HepG2 (cell line): ENCODE measurements at regions not wholly inside any gene's neighbourhood (a gene's known extent, or its start where the extent isn't known, plus 50 kb on each side); places are given as distances from the start of the nearest gene placed in this dataset.

Source experiments
- ATAC-seq: fragments of 200-7000 bp; cut with Tn5 transposase; 3 replicates; pipeline ENCODE4 v1.9.1; 2020; ENCODE audit warnings: mild to moderate bottlenecking, moderate library complexity
- BruUV-seq: library from RNA; stranded (reverse); fragments of 400-500 nt; replicated peaks from 2 replicates; lab custom pipeline; 2021; lab: Mats Ljungman, UMichigan
- CTCF ChIA-PET: fragments of 300-600 bp; formaldehyde crosslinking; extraction: SDS; loops from one replicate; lab custom pipeline; 2021; ENCODE audit warnings: low total read pairs, inconsistent platforms, low intra/inter-chr PET ratio; lab: Yijun Ruan, JAX
- POLR2A ChIA-PET: fragments of 350-600 bp; sonication (Branson Sonifier 250); formaldehyde crosslinking; loops from one replicate; lab custom pipeline; 2020; ENCODE audit warnings: antibody characterized with exemption, inconsistent platforms; lab: Yijun Ruan, JAX
- DNase-seq: peaks from one replicate; pipeline ENCODE4 v3.0.0-alpha.2; 2015; ENCODE audit warnings: low spot score
- FAIRE-seq: peaks from 3 replicates; lab custom pipeline; 2011; peaks lifted over from hg19 to GRCh38; lab: Jason Lieb, UNC
- H2AFZ ChIP-seq: one replicate; pipeline ENCODE4 v1.6.1; 2011; ENCODE audit warnings: low read length, inconsistent platforms
- H3K27ac ChIP-seq: fragments of 300-600 bp; 3 replicates; pipeline ENCODE4 v1.8.0; 2011; ENCODE audit warnings: mixed run types, mild to moderate bottlenecking, mixed read lengths, low read length, inconsistent platforms; ENCODE audit not compliant: insufficient read depth; ENCODE audit errors: extremely low read length
- H3K27me3 ChIP-seq, 2 experiments: fragments of 200-600 bp in 1 of 2; 2 replicates in 1 of 2; 3 replicates in 1 of 2; pipeline versions ENCODE4 v1.6.0 to v1.8.0; 2011; ENCODE audit warnings: low read length in 2 of 2, mild to moderate bottlenecking in 2 of 2, moderate library complexity in 2 of 2, inconsistent platforms in 1 of 2; ENCODE audit not compliant: insufficient read depth in 2 of 2, control insufficient read depth in 1 of 2
- H3K36me3 ChIP-seq, 2 experiments: fragments of 200-600 bp in 1 of 2; replicated peaks in 1 of 2; 2 replicates in 1 of 2; 3 replicates in 1 of 2; pipeline versions ENCODE4 v1.5.1 to v1.8.0; 2011; ENCODE audit warnings: low read length in 2 of 2, inconsistent platforms in 1 of 2; ENCODE audit not compliant: insufficient read depth in 2 of 2, control insufficient read depth in 1 of 2
- H3K4me1 ChIP-seq: 2 replicates; pipeline ENCODE4 v1.5.1; 2012; ENCODE audit warnings: low read length, inconsistent platforms; ENCODE audit not compliant: insufficient read depth
- H3K4me2 ChIP-seq: 2 replicates; pipeline ENCODE4 v1.6.0; 2011; ENCODE audit warnings: low read depth, low read length, inconsistent platforms
- H3K4me3 ChIP-seq, 3 experiments: fragments of 200-600 bp in 1 of 3; sonication (generic), shearing (Covaris generic) in 1 of 3; replicated peaks in 1 of 3; 2 replicates each; pipeline ENCODE4 v1.5.1; 2011 to 2016; ENCODE audit warnings: low read length in 3 of 3, inconsistent platforms in 2 of 3, low read depth in 2 of 3, mild to moderate bottlenecking in 2 of 3, control low read depth in 1 of 3, mixed read lengths in 1 of 3; ENCODE audit not compliant: insufficient read depth in 1 of 3
- H3K79me2 ChIP-seq: one replicate; pipeline ENCODE4 v1.6.1; 2011; ENCODE audit warnings: low read length, inconsistent platforms; ENCODE audit not compliant: insufficient read depth
- H3K9ac ChIP-seq: 2 replicates; pipeline ENCODE4 v1.6.0; 2011; ENCODE audit warnings: mild to moderate bottlenecking, low read depth, low read length, inconsistent platforms; ENCODE audit not compliant: insufficient read depth
- H3K9me3 ChIP-seq: 2 replicates; pipeline ENCODE4 v1.5.1; 2012; ENCODE audit warnings: mild to moderate bottlenecking, low read length
- H4K20me1 ChIP-seq: 2 replicates; pipeline ENCODE4 v1.6.0; 2011; ENCODE audit warnings: inconsistent platforms, mild to moderate bottlenecking, low read length, moderate library complexity; ENCODE audit not compliant: insufficient read depth
- CREM ChIP-seq, 2 experiments: sonication (generic) in 1 of 2; formaldehyde crosslinking in 1 of 2; IDR thresholded peaks; 2 replicates each; pipeline versions ENCODE4 v1.4.0 to v1.6.1; 2016 to 2020; ENCODE audit warnings: antibody characterized with exemption in 1 of 2, mild to moderate bottlenecking in 1 of 2, missing genetic modification reagents in 1 of 2
- GZF1 ChIP-seq: sonication (generic); formaldehyde crosslinking; IDR thresholded peaks from 2 replicates; pipeline ENCODE4 v1.5.1; 2020; ENCODE audit warnings: mild to moderate bottlenecking, missing genetic modification reagents
- IRF1 ChIP-seq: sonication (generic); formaldehyde crosslinking; IDR thresholded peaks from 2 replicates; pipeline ENCODE4 v1.4.0; 2020; ENCODE audit warnings: low read depth, mild to moderate bottlenecking, missing genetic modification reagents
- ZNF333 ChIP-seq: sonication (generic); formaldehyde crosslinking; IDR thresholded peaks from 2 replicates; pipeline ENCODE4 v1.4.0; 2020; ENCODE audit warnings: mild to moderate bottlenecking, missing genetic modification reagents, borderline replicate concordance
- WGBS: methylation state at CpG from one replicate; pipeline ENCODE4 v1.1.6; 2017; ENCODE audit warnings: low lambda C conversion rate; 5-methylcytosine and 5-hydroxymethylcytosine counted together
- in situ Hi-C: cut with HindIII; loops from 2 replicates; pipeline ENCODE4 v1.10.0; 2017; ENCODE audit warnings: low pct_unique_long_range_greater_than_20kb; ENCODE audit not compliant: extremely low pct_ligation_motif_present
- intact Hi-C: fragments of 100-400 bp; cut with micrococcal nuclease; formaldehyde crosslinking; loops from one replicate; pipeline ENCODE4 v1.10.0; 2022; ENCODE audit not compliant: unreplicated experiment
- TF ChIP-seq, protein P1 (sequence below): IDR thresholded peaks from 2 replicates; pipeline ENCODE4 v1.6.1; 2016
- TF ChIP-seq, protein P2 (sequence below): sonication (generic); formaldehyde crosslinking; IDR thresholded peaks from 2 replicates; pipeline ENCODE4 v1.5.1; 2020; ENCODE audit warnings: missing genetic modification reagents, mild to moderate bottlenecking, borderline replicate concordance

DNA sequence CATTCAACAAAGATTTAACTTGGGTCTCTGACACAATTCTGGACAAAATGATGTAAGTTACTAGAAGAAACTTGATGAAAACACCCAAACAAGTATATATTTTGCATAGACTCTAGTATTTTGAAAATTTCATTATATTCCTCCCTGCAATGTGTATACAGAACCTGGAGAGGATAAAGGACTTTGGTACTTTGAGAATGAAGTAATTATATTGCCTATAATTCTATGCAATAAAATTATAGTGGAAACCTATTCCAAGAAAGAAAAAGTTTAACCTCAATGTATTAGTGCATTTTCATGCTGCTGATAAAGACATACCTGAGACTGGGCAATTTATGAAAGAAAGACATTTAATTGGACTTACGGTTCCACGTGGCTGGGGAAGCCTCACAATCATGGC lies 1146.1 kb downstream of the KCNT2 start:
- Histone ChIP-seq H3K27ac (no peak overlapping the region), H3K4me1 (no peaks in the 10 kb centered on the region), H3K79me2 (no peaks in the 10 kb centered on the region), H3K36me3 (no peaks in the 10 kb centered on the region), H3K4me2 (no peak overlapping the region), H3K27me3 (no peaks in the 10 kb centered on the region), H2AFZ (no peak overlapping the region), H3K9ac (no peak overlapping the region), H4K20me1 (no peaks in the 10 kb centered on the region), H3K4me3 (no peak overlapping the region), H3K9me3 (no peaks in the 10 kb centered on the region)
- no peak for FAIRE-seq
- ChIA-PET CTCF (no interaction called here), POLR2A (no interaction called here)
- WGBS = 3% methylated on average over 2 of the region's 2 CpGs
- BruUV-seq = no TSS peak
- ATAC-seq = no peak
- TF ChIP-seq IRF1 (CRISPR knock-in tag) (no peak), CREM (IDR thresholded peaks at IDR 0.05) (no peak), CREM (CRISPR knock-in tag; IDR thresholded peaks at IDR 0.05) (no peak), GZF1 (CRISPR knock-in tag) (no peak), ZNF333 (CRISPR knock-in tag) (no peak)
- TF ChIP-seq, protein P1, sequence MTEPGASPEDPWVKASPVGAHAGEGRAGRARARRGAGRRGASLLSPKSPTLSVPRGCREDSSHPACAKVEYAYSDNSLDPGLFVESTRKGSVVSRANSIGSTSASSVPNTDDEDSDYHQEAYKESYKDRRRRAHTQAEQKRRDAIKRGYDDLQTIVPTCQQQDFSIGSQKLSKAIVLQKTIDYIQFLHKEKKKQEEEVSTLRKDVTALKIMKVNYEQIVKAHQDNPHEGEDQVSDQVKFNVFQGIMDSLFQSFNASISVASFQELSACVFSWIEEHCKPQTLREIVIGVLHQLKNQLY = no peak
- TF ChIP-seq, protein P2, sequence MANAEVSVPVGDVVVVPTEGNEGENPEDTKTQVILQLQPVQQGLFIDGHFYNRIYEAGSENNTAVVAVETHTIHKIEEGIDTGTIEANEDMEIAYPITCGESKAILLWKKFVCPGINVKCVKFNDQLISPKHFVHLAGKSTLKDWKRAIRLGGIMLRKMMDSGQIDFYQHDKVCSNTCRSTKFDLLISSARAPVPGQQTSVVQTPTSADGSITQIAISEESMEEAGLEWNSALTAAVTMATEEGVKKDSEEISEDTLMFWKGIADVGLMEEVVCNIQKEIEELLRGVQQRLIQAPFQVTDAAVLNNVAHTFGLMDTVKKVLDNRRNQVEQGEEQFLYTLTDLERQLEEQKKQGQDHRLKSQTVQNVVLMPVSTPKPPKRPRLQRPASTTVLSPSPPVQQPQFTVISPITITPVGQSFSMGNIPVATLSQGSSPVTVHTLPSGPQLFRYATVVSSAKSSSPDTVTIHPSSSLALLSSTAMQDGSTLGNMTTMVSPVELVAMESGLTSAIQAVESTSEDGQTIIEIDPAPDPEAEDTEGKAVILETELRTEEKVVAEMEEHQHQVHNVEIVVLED (CRISPR knock-in tag) = no peak
- intact Hi-C loops = no loop called here
- no peak for DNase-seq
- in situ Hi-C loops = no loop called here
